CD14-positive monocyte (primary cell): ENCODE measurements at regions not wholly inside any gene's neighbourhood (a gene's known extent, or its start where the extent isn't known, plus 50 kb on each side); places are given as distances from the start of the nearest gene placed in this dataset. TPM values are rescaled to one million over a fixed set of nuclear protein-coding genes. Genes with fewer than 3 reads are reported as not detected.

ENCODE experiments used
- DNase-seq, 3 donors: peaks; one replicate each; pipeline ENCODE4 v3.0.0-alpha.2; 2011 to 2022
- H2AFZ ChIP-seq: 2 replicates; pipeline ENCODE4 v1.6.0; 2012; ENCODE audit warnings: mild to moderate bottlenecking, low read depth, low read length, inconsistent platforms; ENCODE audit not compliant: insufficient read depth, poor library complexity, severe bottlenecking
- H3K27ac ChIP-seq, 2 donors: 1 replicate in 1 of 2; 2 replicates in 1 of 2; pipeline ENCODE4 v1.5.1; 2012 to 2013; ENCODE audit warnings: low read length in 2 of 2, control low read depth in 1 of 2, inconsistent platforms in 1 of 2, low read depth in 1 of 2, mild to moderate bottlenecking in 1 of 2
- H3K27me3 ChIP-seq, 2 donors: one replicate each; pipeline versions ENCODE4 v1.6.0 to v1.6.1; 2011 to 2013; ENCODE audit warnings: low read length in 2 of 2; ENCODE audit not compliant: control insufficient read depth in 2 of 2, insufficient read depth in 2 of 2
- H3K36me3 ChIP-seq, 2 donors: replicated peaks in 1 of 2; 1 replicate in 1 of 2; 2 replicates in 1 of 2; pipeline versions ENCODE4 v1.5.1 to v1.6.1; 2012 to 2013; ENCODE audit warnings: low read length in 2 of 2, control low read depth in 1 of 2, inconsistent platforms in 1 of 2, mild to moderate bottlenecking in 1 of 2; ENCODE audit not compliant: insufficient read depth in 2 of 2, control insufficient read depth in 1 of 2
- H3K4me1 ChIP-seq, 2 donors: 1 replicate in 1 of 2; 2 replicates in 1 of 2; pipeline versions ENCODE4 v1.5.1 to v1.6.1; 2012 to 2013; ENCODE audit warnings: low read length in 2 of 2, control low read depth in 1 of 2, inconsistent platforms in 1 of 2, mild to moderate bottlenecking in 1 of 2, moderate library complexity in 1 of 2; ENCODE audit not compliant: insufficient read depth in 2 of 2, control insufficient read depth in 1 of 2
- H3K4me2 ChIP-seq: replicated peaks from 2 replicates; pipeline ENCODE3; 2012; ENCODE audit warnings: low read length, moderate library complexity, mild to moderate bottlenecking; ENCODE audit not compliant: poor library complexity, severe bottlenecking; ENCODE audit errors: extremely low read depth
- H3K4me3 ChIP-seq, 3 experiments: fragments of 200-600 bp in 1 of 3; sonication (generic) in 1 of 3; replicated peaks in 1 of 3; 1 replicate in 2 of 3; 2 replicates in 1 of 3; pipeline ENCODE4 v1.5.1; 2011 to 2013; ENCODE audit warnings: low read length in 3 of 3, mild to moderate bottlenecking in 3 of 3, control low read depth in 2 of 3, low read depth in 2 of 3, inconsistent platforms in 1 of 3, moderate library complexity in 1 of 3
- H3K79me2 ChIP-seq: 2 replicates; pipeline ENCODE4 v1.6.0; 2012; ENCODE audit warnings: mild to moderate bottlenecking, control low read depth, inconsistent platforms, low read length, moderate library complexity; ENCODE audit not compliant: insufficient read depth
- H3K9ac ChIP-seq: 2 replicates; pipeline ENCODE4 v1.6.0; 2017; ENCODE audit warnings: low read length, mild to moderate bottlenecking; ENCODE audit not compliant: insufficient read depth, poor library complexity, severe bottlenecking
- H3K9me3 ChIP-seq, 2 donors: replicated peaks in 1 of 2; 1 replicate in 1 of 2; 2 replicates in 1 of 2; pipeline versions ENCODE4 v1.5.1 to v1.6.1; 2012 to 2013; ENCODE audit warnings: low read length in 2 of 2, control low read depth in 1 of 2; ENCODE audit not compliant: control insufficient read depth in 1 of 2, insufficient read depth in 1 of 2
- H4K20me1 ChIP-seq: 2 replicates; pipeline ENCODE4 v1.6.0; 2012; ENCODE audit warnings: mild to moderate bottlenecking, low read length, control low read depth, moderate library complexity; ENCODE audit not compliant: insufficient read depth
- H3K27ac Mint-ChIP-seq, 7 donors: one replicate each; pipeline ENCODE4 v1.8.0; 2020; ENCODE audit warnings: mild to moderate bottlenecking in 7 of 7, mixed read lengths in 7 of 7, moderate library complexity in 6 of 7, inconsistent platforms in 2 of 7
- H3K27me3 Mint-ChIP-seq, 3 donors: one replicate each; pipeline ENCODE4 v1.8.0; 2021 to 2022; ENCODE audit warnings: low read depth in 3 of 3, mild to moderate bottlenecking in 3 of 3, mixed read lengths in 3 of 3, moderate library complexity in 3 of 3, inconsistent platforms in 1 of 3
- H3K36me3 Mint-ChIP-seq, 2 donors: one replicate each; pipeline ENCODE4 v1.8.0; 2020; ENCODE audit warnings: mixed read lengths in 2 of 2, inconsistent platforms in 1 of 2, mild to moderate bottlenecking in 1 of 2
- H3K4me1 Mint-ChIP-seq: one replicate; pipeline ENCODE4 v1.8.0; 2020; ENCODE audit warnings: mild to moderate bottlenecking, mixed read lengths
- H3K4me3 Mint-ChIP-seq, 2 donors: one replicate each; pipeline ENCODE4 v1.8.0; 2020; ENCODE audit warnings: mild to moderate bottlenecking in 2 of 2, mixed read lengths in 2 of 2, moderate library complexity in 1 of 2
- H3K9me3 Mint-ChIP-seq, 7 donors: one replicate each; pipeline ENCODE4 v1.8.0; 2020 to 2022; ENCODE audit warnings: mixed read lengths in 7 of 7, mild to moderate bottlenecking in 6 of 7, moderate library complexity in 6 of 7, inconsistent platforms in 2 of 7
- CTCF ChIP-seq: fragments of 200-600 bp; IDR thresholded peaks from one replicate; pipeline ENCODE4 v1.8.0; 2022; ENCODE audit warnings: antibody characterized with exemption, mild to moderate bottlenecking
- intact Hi-C, 2 donors: fragments of 100-400 bp; cut with micrococcal nuclease; formaldehyde crosslinking; loops; one replicate each; pipeline versions ENCODE4 v1.15.0 to v1.15.1; 2023
- small RNA-seq: library from RNA; depleted of rRNA; stranded (forward); fragments of <200 nt; gene quantifications from one replicate; pipeline ENCODE3, GENCODE V24; 2012; ENCODE audit warnings: low read depth; ENCODE audit not compliant: insufficient read length

GRCh38 chr6:73878403-73878802 is 182.4 kb downstream of the CD109 start:
- Histone ChIP-seq H4K20me1 (no peaks in the 10 kb centered on the region), H3K79me2 (no peaks in the 10 kb centered on the region), H2AFZ (no peak overlapping the region), H3K4me2 (no peak overlapping the region), H3K9me3 (no peaks in the 10 kb centered on the region), H3K9ac (no peak overlapping the region), H3K27ac (no peak overlapping the region), H3K4me3 (no peak overlapping the region), H3K27me3 (no peaks in the 10 kb centered on the region), H3K36me3 (no peaks in the 10 kb centered on the region), H3K4me1 (no peaks in the 10 kb centered on the region)
- DNase-seq: no peak
- intact Hi-C loops: no loop called here
- H3K36me3 Mint-ChIP-seq: no peaks in the 10 kb centered on the region
- peaks cover 0 to 5% (median 0%) of the 10 kb centered on the region in 7 donors for H3K9me3 Mint-ChIP-seq
- no peak overlapping the region for H3K27ac Mint-ChIP-seq
- H3K4me1 Mint-ChIP-seq: no peaks in the 10 kb centered on the region
- H3K27me3 Mint-ChIP-seq: peaks cover 0 to 4% (median 0%) of the 10 kb centered on the region in 3 donors
- no peak for TF ChIP-seq CTCF
- H3K4me3 Mint-ChIP-seq: no peak overlapping the region

Small RNA genes lying in the stretch of these regions (small RNA-seq; reads per million reads assigned to genes)
- gene AL356277.1 (not detected), gene TXNP7 (not detected)
